ENCODE measurements at regions not wholly inside any gene's neighbourhood (a gene's known extent, or its start where the extent isn't known, plus 50 kb on each side); places are given as distances from the start of the nearest gene placed in this dataset.
"Not testable (repeated sequence)": the region's sequence is repeated elsewhere in the genome, so short reads cannot be mapped to it uniquely, and the experiment has no call there.

DNA sequence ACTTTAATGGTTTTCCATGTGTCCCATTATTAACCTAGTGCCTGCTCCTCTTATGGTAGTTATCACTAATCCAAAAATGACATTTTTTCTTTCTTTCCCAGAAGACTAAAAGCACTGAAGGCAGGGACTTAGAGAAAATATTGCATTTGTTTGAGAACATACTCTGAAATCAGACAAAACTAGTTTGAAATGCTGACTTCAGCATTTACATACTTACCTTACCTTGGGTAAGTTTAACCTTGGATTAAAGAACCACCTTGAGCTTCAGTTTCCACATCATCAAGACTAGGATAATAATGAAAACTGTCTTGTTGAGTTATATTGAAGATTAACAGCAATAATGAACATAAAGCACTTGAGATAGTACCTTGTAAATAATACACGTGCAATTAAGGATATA, 413.0 kb downstream of the SOX2 start:
- DNase-seq (ENCODE audit: extremely low read depth in 1 of 2, low read depth in 1 of 2) = no peak

DNA sequence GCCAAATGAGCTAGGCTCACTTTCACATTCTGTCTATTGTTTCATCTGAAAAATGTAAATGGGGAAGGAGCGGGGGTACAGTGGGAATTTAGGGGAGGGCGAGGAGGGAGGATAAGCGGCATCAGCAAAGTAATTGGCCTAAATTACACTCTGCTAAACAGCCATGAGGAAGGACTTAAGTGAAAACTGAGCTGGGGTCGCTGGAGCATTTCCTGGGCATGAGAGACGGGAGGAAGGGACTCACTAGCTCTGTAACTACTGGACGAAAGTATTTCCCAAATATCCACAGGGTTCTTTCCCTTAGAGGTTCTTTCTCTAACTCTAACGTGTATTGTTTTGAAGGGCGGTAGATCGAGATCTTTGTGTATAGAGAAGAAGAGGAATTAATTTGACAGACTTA, 418.0 kb downstream of the SOX2 start:
- no peak for DNase-seq (ENCODE audit: extremely low read depth in 1 of 2, low read depth in 1 of 2)

DNA sequence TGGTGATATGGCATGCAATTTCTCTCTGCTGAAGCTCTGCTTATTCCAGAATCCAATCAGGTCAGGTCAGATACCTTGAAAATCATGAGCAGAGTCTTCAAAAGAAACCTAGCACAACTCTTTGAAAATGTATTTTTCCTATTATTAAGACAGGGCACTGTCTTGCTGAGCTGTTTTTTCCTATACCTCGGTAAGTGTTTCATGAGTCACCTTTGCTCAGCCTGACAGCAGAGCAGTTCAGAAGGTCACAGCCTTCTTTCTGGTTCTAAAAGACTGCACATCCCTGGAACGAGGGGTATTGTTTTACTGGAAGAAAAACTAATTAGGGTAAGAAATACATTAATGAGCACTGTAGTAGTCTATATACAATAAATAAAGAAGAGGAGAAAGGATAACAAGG, 422.0 kb downstream of the SOX2 start:
- no peak for DNase-seq (ENCODE audit: extremely low read depth in 1 of 2, low read depth in 1 of 2)

DNA sequence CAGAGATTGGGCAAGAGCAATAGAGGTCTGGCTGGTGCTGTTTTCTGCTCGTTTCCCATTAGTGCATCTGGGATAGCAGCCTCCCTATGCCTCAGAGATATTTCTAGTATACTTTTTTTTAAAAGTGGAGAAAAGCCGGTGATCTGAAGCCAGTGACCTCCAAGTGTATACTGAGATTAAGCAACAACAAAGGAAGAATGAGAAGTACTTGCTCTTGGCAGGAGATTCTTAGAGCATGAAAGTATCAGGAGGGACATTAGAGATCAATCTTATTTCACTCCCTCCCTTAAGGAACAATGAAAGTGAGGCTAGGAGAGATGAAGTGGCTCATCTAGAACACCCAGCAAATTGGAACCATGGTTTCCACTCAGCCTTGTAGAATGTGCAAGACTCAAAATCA, 423.3 kb downstream of the SOX2 start:
- no peak for DNase-seq (ENCODE audit: extremely low read depth in 1 of 2, low read depth in 1 of 2)

DNA sequence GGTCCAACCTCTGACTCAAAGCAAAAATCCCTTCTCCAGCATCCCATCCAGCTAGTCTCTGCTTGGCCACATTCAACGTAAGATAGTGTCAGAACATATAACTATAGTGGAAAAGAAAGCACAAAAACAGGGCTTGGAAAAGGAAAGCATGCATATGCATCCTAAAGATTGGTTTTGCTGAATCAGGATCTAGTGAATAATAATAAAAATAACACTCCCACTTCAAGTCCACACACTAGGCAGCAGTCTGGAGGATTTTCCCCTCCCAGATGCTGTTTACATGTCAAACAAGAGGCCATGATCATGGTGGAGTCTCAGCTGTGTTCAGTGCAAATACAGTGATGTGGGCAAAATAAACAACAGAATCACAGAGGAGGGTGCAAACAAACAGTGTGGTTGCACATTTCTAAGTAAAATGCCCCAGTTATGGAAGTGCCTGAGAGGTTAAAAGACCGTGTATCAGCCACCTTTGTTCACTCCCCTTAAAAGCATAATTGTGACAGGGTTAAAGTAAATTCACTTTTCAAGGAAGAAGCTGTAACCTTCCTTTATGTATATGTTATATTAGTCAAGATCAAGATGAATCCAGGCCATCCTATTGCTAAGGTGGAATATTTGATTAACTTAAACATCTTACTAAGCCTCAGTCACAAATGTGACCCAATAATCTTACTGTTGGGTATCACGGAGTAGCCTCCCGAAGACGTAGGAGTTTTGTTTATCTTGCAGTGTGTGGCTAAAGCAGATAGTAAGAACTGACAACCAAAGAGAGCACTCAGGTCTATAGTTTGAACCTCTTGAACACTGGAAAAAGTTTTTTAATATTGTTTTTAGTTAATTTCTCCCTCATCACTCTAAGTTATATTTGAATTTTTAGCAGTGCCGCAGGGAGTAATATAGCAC, 424.5 kb downstream of the SOX2 start:
- no peak for DNase-seq (ENCODE audit: extremely low read depth in 1 of 2, low read depth in 1 of 2)

DNA sequence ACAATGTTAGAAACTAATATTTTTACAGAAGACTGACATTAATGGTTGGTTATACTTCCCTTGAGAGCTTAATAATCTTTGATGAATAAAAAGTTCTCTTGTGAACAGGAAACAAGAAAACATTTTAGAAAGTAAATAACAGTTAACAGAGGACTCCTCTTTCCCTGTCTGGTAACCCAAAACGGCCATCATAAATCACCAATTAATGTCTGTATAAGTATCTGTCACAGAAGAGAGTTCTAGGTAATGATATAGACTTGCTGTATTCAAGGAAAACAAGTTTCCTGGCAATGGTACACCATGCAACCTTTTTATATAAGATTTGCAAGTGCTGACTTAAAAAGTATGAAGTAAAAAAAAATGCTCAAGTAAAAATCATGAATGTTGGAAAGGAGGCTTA, 426.7 kb downstream of the SOX2 start:
- no peak for DNase-seq (ENCODE audit: extremely low read depth in 1 of 2, low read depth in 1 of 2)

DNA sequence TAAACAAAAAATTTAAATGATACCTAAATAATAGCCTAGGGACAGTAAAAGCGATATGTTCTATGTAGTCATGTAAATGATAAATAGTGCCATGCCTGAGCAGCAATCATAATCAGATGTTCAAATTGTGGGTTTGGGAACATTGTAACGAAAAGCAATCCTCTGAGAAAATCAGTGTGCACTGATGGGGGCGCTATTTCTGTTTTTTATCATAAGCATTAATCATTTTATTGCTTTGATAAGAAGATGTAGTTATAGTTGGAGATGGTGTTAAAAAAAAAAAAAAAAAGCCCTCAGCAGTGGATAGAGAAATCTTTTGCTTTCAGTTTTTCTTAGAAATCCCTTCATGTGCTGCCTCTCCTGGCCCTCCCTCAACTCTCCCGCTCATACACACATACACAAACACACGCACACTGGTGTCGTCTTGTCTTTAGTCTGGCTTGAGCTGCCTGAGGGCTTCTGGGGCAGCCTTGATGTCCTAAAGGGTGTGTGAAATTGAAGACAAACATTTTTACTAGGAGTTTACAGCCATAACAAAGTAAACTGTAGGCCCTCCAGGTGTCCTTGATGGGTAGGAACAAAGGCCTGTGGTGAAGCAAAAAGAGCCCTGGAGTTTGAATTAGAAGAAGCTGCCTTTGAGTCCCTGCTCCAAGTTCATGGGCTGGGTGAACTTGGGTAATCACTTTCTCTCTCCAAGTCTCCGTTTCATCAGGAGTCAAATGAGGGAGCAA, 428.1 kb downstream of the SOX2 start:
- no peak for DNase-seq (ENCODE audit: extremely low read depth in 1 of 2, low read depth in 1 of 2)

DNA sequence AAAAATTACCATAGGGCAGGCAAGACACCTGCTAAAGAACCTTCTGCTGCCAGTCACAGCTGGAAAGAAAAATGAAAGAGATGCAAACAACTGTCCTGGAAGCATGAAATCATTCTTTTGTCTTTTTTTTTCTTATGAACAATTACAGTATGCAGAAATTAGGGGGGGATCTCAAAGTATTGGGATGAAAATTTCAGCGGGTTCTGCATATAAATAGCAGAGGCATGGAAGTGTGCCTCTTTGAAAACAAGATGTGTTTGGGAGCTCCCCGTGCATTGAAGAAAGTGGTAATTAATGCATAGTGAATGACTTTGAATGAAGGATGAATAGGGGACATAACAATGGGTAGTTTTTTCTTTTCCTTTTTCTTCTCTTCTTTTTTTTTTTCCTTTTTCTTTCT, 431.2 kb downstream of the SOX2 start:
- DNase-seq (ENCODE audit: extremely low read depth in 1 of 2, low read depth in 1 of 2) = no peak

DNA sequence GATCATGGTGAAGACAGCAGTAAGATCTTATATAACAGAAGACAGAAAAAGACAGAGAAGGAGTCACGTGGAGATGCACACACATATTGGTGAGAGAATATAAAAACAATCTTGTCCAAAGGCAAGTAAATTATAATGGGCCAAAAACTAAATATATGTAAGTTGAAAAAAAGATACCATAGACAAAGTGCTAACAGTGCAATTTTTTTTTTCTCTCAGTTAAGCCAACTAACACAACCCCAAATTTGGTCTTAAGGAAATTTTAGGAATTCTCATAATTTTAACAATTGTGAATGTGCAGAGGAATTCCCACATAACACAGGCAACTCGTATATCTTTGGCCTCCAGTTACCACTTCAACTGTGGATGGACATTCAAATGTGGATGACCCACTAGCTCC, 432.2 kb downstream of the SOX2 start:
- no peak for DNase-seq (ENCODE audit: extremely low read depth in 1 of 2, low read depth in 1 of 2)

DNA sequence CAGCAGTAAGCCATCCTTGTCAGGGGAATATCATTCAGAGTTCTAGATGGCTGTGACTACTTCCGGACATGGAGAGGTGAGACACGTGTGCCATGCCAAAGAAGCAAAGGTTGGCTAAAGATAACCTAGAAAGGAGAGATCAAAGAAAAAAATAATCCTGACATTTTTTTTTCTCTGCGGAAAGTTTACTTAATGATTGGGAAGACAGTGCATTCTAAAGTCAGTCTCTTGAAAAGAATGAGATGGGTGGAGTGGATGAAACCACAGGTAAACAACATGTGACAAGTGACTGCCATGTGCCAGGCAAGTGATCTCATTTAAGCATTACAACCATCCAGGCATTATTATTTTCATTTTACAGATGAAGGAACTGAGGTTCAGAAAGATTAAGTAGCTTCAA, 436.6 kb downstream of the SOX2 start:
- no peak for DNase-seq (ENCODE audit: extremely low read depth in 1 of 2, low read depth in 1 of 2)

DNA sequence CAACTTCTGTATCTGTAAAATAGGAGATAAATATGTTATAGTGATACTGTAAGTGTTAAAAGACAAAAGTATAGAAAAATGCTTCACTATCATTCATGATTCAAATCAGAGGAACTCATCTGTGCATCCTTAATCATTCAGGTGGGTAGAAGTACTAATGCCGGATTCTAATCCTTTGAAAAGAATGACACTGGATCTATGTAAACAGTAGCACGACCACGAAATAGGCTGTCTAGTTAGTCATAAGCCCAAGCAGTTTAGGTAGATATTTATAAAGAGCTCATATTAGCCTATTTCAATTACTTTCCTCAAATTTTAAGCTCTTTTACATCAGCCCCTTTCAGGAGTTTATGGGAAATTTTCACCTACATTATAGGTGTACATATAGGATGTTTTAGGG, 437.9 kb downstream of the SOX2 start:
- no peak for DNase-seq (ENCODE audit: extremely low read depth in 1 of 2, low read depth in 1 of 2)

DNA sequence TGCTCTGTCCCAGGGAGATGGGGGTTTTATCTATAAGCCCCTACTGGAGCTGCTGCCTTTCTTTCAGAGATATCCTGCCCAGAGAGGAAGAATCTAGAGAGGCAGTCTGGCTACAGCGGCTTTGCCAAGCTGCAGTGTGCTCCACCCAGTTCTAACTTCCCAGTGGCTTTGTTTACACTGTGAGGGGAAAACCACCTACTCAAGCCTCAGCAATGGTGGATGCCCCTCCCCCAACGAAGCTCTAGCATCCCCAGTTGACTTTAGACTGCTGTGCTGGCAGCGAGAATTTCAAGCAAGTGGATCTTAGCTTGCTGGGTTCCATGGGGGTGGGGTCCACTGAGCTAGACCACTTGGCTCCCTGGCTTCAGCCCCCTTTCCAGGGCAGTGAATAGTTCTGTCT, 444.6 kb downstream of the SOX2 start:
- not testable (repeated sequence) for DNase-seq (ENCODE audit: extremely low read depth in 1 of 2, low read depth in 1 of 2)

DNA sequence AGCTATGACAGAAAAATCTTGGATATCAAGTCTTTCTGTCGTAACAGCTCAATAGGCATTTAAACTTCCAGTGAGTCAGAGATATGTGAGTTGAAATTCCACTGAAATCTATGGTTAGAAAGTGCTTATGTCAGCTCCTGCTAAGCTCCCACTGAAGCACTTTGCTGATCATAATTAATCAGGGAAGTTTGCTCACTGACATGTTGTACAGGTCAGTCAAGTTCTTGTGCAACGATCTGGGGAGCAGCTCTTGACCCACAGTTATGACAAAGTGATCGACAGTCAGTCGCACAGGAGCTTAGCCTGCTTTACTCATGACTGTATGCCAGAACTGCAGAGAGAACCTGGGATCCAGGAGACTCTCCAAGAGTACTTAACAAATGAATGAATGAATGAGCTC, 453.5 kb downstream of the SOX2 start:
- DNase-seq (ENCODE audit: extremely low read depth in 1 of 2, low read depth in 1 of 2) = no peak

DNA sequence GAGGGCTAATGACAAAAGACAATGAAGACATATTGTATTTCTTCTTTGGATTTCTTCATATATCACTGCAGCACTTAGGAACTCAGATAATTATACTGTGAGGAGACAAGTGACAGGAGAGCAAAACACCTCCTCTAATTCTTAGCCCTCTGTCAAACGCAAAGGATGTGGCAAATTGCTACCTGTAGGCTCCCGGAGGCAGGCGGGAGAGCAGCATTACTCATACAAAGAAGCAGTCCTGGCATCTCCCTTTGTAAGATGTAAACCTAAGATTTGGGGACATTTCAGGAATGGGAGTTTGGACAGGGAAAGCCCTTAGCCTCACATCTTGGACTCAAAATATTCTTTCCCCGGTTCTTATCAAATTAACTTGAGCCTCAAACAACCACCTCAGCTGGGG, 460.8 kb downstream of the SOX2 start:
- no peak for DNase-seq (ENCODE audit: extremely low read depth in 1 of 2, low read depth in 1 of 2)

DNA sequence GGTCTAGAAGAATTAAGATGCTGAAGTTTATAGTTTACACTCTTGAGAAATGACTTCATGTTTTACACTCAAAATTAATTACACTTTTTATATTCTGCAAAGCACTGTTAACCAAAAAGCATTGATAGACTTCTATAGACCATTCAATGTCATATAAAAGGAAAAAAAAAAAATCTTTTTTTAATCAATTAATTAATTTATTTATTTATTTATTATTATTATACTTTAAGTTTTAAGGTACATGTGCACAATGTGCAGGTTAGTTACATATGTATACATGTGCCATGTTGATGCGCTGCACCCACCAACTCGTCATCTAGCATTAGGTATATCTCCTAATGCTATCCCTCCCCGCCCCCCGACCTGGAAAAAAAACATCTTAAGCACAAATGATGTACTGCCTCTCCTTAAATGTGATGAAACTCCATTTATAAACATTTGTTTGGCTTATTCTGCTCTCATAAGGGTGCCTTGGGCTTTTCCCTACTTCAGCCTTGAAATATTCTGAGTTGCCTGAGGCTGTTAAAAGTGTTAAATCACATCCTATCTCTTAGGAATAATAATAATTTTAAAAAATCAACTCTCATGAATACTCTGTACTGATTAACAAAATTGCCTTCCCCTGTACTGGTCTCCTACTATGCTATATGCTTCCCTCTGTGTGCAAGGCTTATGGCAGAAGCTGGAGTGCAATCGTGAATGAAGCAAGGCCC, 466.9 kb downstream of the SOX2 start:
- no peak for DNase-seq (ENCODE audit: extremely low read depth in 1 of 2, low read depth in 1 of 2)

DNA sequence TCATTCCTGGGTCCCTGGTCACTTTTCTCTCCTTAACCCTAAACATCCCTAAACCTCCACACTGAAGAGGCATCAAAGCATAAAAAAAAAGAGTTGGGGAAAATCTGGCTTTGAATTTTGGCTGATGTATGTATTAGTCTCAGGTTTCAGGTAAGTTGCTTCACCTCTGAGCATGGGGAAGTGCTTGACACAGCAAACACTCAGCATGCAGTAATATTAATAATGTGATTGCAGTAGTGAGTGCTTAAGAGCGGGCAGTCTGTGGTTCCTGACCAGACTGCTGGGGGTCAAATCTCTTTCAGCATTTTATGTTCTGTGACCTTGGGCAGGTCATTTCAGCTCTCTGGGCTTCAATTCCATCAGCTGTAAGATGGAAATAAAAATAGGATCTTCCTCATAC, 467.9 kb downstream of the SOX2 start:
- DNase-seq (ENCODE audit: extremely low read depth in 1 of 2, low read depth in 1 of 2) = no peak

DNA sequence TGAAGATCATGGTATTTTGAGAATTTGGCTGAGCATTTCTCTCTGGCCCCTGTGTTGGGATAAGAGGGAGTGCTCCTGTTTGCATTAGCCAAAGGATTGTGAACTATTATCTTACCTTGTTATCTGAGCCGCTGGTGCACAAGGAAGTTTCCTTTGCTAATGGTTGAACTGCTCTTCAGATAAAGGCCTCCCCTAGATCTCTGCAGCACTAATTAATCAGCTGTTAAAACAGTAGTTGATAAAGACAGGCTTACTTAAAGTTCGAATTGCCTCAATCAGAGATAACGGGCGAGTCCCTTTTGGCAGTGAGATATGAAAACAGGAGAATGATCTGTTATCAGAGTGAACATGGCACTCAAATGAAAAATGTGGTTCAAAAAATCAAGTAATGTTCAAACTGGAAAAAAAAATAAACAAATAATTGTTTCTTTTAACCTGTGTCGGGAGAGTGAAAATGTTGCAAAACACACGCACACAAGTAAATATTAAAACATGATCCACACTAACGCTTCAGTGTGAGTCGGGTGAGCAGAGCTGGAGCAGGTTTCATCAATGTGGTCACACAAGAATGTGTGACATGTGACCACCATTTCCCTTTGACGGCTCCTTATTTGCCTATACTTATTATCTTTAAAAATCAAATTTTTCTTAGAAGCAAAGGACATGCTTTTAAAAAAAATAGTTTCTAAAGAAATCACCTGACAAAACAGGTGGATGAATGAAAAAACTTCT, 469.1 kb downstream of the SOX2 start:
- no peak for DNase-seq (ENCODE audit: extremely low read depth in 1 of 2, low read depth in 1 of 2)

DNA sequence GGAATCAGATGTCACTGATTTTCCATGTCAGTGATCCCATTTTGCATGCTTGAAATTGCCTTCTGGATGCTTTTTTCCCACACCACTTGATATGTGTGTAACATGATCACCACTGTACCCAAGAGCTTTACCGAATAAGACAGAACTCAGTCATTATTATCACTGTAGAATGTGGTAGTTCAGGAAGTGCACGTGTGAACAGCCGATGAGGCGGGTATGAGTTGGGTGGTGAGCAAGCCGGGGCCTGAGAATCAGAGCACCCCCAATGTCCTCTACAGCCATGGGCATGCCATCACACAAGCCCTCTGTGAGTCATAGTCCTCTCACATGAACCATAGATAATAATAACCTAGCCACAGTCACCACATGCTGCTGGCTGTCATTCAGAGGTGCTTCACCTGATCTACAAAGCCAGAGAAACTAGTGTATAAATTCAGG, 470.8 kb downstream of the SOX2 start:
- no peak for DNase-seq (ENCODE audit: extremely low read depth in 1 of 2, low read depth in 1 of 2)

DNA sequence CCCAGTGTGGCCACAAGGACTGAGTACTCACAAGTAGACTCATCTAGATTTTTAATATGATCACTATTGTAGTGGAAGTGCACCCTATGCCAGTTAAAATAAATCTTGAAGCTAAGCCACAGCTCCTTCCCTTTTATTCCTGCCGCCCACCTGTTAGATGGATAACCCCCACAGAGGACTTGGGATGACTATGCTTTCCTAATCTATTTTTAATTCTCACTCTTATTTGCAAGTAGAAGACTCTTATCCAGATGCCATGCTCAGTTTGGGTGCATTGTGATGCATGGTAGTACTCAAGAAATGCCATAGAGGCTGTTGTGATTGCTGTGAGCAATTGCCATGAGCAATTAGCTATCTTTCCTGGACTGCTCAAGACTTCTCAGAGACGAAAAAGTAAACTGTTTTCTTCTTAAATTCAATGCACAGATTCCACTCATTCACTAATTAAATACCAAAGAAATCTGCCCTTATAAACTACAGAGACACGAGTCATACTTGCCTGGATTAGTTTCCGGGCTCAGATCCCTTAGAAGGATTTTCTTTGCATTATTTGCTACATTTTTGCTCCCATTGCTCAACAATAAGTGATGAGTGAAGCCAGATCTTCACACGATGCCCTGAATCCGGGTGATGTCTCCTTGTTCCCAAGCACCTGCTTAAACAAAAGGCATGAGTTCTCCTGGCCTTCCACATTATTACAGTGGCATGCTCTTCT, 472.1 kb downstream of the SOX2 start:
- no peak for DNase-seq (ENCODE audit: extremely low read depth in 1 of 2, low read depth in 1 of 2)

DNA sequence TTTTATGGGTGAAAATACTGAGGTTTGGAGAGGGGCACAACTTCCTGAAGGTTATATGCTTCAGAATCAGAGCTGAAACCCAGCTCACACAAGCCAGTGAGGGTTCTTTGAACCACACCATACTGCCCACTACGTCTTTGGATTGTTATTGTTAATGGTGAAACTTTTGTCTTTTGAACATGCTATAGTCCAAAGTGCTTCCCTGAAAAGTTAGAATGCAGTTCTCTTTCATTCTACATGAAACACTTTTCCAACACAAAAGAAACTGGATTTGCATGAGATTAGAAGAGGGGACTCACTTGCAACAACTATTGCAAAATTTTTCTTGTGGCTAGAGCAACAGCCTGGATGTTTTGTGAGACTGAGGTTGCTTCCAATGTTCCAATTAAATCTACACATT, 473.6 kb downstream of the SOX2 start:
- DNase-seq (ENCODE audit: extremely low read depth in 1 of 2, low read depth in 1 of 2) = no peak
